ENCODE measurements at regions not wholly inside any gene's neighbourhood (a gene's known extent, or its start where the extent isn't known, plus 50 kb on each side); places are given as distances from the start of the nearest gene placed in this dataset.

DNA sequence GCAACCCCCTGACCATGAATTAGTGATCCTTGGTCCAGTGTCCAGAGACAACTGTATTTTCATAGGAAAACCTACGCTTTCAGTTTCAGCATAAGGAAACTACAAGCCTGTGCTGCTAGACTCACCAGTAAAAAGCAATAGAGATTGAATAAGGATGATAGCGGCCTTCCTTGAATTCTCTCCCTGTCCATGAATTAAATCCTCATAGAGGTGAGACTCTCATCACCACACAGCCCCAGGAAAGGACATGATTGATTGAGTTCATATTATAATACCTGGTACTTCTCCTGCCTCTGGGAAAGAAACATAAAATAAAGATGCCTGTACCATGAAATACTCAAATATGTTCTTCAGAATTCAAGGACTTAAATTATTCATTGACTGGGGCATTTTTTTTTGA lies 146.3 kb upstream of the SPOPL start:
- TF ChIP-seq, protein P1, sequence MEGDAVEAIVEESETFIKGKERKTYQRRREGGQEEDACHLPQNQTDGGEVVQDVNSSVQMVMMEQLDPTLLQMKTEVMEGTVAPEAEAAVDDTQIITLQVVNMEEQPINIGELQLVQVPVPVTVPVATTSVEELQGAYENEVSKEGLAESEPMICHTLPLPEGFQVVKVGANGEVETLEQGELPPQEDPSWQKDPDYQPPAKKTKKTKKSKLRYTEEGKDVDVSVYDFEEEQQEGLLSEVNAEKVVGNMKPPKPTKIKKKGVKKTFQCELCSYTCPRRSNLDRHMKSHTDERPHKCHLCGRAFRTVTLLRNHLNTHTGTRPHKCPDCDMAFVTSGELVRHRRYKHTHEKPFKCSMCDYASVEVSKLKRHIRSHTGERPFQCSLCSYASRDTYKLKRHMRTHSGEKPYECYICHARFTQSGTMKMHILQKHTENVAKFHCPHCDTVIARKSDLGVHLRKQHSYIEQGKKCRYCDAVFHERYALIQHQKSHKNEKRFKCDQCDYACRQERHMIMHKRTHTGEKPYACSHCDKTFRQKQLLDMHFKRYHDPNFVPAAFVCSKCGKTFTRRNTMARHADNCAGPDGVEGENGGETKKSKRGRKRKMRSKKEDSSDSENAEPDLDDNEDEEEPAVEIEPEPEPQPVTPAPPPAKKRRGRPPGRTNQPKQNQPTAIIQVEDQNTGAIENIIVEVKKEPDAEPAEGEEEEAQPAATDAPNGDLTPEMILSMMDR (IDR thresholded peaks at IDR 0.05) = no peak
- TF ChIP-seq MAZ (IDR thresholded peaks at IDR 0.05; ENCODE audit: borderline replicate concordance, low read depth, low read length) = no peak
- TF ChIP-seq KDM1A (IDR thresholded peaks at IDR 0.05; ENCODE audit: low read depth) = no peak
- TF ChIP-seq POLR2A (IDR thresholded peaks at IDR 0.05; ENCODE audit: low read length) = no peak
- TF ChIP-seq EP300 (IDR thresholded peaks at IDR 0.05) = no peak
- TF ChIP-seq TP53 (CRISPR knock-in tag; IDR thresholded peaks at IDR 0.05) = no peak
- no peak for TF ChIP-seq CHD4 (IDR thresholded peaks at IDR 0.05; ENCODE audit: borderline replicate concordance)

All from A549 (cell line).